MM.1S (cell line): ENCODE measurements at regions not wholly inside any gene's neighbourhood (a gene's known extent, or its start where the extent isn't known, plus 50 kb on each side); places are given as distances from the start of the nearest gene placed in this dataset.

Experiments used
- DNase-seq: peaks from one replicate; pipeline ENCODE4 v3.0.0-alpha.2; 2015
- H2AFZ ChIP-seq: fragments of 300-600 bp; sonication (generic); 2 replicates; pipeline ENCODE4 v1.6.0; 2016; ENCODE audit warnings: antibody characterized with exemption, low read length
- H3F3A ChIP-seq: fragments of 300-600 bp; sonication (generic); 2 replicates; pipeline ENCODE4 v1.6.1; 2016; ENCODE audit warnings: mild to moderate bottlenecking, antibody characterized with exemption, low read length, moderate library complexity, mixed read lengths; ENCODE audit not compliant: insufficient read depth
- H3K27ac ChIP-seq: fragments of 300-600 bp; sonication (generic); 2 replicates; pipeline ENCODE4 v1.5.1; 2016; ENCODE audit warnings: mild to moderate bottlenecking, low read length
- H3K27me3 ChIP-seq: fragments of 300-600 bp; sonication (generic); replicated peaks from 2 replicates; pipeline ENCODE4 v1.6.0; 2016; ENCODE audit warnings: low read length; ENCODE audit not compliant: insufficient read depth
- H3K36me3 ChIP-seq: fragments of 300-600 bp; sonication (generic); replicated peaks from 2 replicates; pipeline ENCODE4 v1.6.1; 2016; ENCODE audit warnings: mild to moderate bottlenecking, low read length, mixed read lengths; ENCODE audit not compliant: insufficient read depth
- H3K4me1 ChIP-seq: fragments of 300-600 bp; sonication (generic); 2 replicates; pipeline ENCODE4 v1.6.1; 2016; ENCODE audit warnings: low read length, mixed read lengths
- H3K4me2 ChIP-seq: fragments of 300-600 bp; sonication (generic); 2 replicates; pipeline ENCODE4 v1.6.0; 2016; ENCODE audit warnings: low read depth, low read length
- H3K4me3 ChIP-seq: fragments of 300-600 bp; sonication (generic); 2 replicates; pipeline ENCODE4 v1.5.1; 2016; ENCODE audit warnings: low read length, mixed read lengths
- H3K79me2 ChIP-seq: fragments of 300-600 bp; sonication (generic); 2 replicates; pipeline ENCODE4 v1.6.1; 2016; ENCODE audit warnings: mixed run types, low read length, mixed read lengths
- H3K9ac ChIP-seq: fragments of 300-600 bp; sonication (generic); 2 replicates; pipeline ENCODE4 v1.6.1; 2016; ENCODE audit warnings: low read length, mixed read lengths
- H3K9me2 ChIP-seq: fragments of 300-600 bp; sonication (generic); replicated peaks from 2 replicates; pipeline ENCODE4 v1.6.1; 2016; ENCODE audit warnings: mild to moderate bottlenecking, low read length, mixed read lengths; ENCODE audit not compliant: insufficient read depth
- H3K9me3 ChIP-seq: fragments of 300-600 bp; sonication (generic); replicated peaks from 2 replicates; pipeline ENCODE4 v1.6.1; 2016; ENCODE audit warnings: mild to moderate bottlenecking, low read length, mixed read lengths; ENCODE audit not compliant: insufficient read depth
- H4K20me1 ChIP-seq: fragments of 300-600 bp; sonication (generic); 2 replicates; pipeline ENCODE4 v1.6.1; 2016; ENCODE audit warnings: mild to moderate bottlenecking, low read length, moderate library complexity, mixed read lengths; ENCODE audit not compliant: insufficient read depth
- EZH2 ChIP-seq: fragments of 300-600 bp; sonication (generic); optimal IDR thresholded peaks from 2 replicates; pipeline ENCODE3; 2017; ENCODE audit warnings: low read depth, mild to moderate bottlenecking, antibody characterized with exemption, low read length, mixed read lengths
- EZH2phosphoT487 ChIP-seq: fragments of 300-600 bp; sonication (generic); IDR thresholded peaks from 2 replicates; pipeline ENCODE4 v1.6.1; 2018; ENCODE audit warnings: antibody characterized with exemption, low read length
- TF ChIP-seq, protein P1 (sequence below): fragments of 300-600 bp; sonication (generic); IDR thresholded peaks from 2 replicates; pipeline ENCODE4 v1.5.1; 2016; ENCODE audit warnings: antibody characterized with exemption, low read length, mixed read lengths

DNA sequence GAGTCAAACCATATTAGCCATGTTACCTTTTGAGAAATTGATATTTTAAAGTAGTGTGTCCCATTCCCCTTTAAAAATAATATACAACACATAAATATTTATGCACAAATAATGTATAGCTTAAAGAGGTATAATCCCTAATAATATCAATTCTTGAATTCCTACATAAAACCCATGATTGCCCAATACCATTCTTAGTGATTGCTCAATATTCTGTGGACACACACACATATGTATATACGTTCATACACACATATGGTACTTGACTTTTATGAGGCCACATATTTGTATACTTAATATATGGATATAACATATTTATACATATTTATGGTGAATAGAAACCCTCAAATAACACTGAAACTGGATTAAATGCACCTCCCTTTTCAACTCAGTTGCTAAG lies 367.4 kb downstream of the ZBBX start:
- no peak for DNase-seq

DNA sequence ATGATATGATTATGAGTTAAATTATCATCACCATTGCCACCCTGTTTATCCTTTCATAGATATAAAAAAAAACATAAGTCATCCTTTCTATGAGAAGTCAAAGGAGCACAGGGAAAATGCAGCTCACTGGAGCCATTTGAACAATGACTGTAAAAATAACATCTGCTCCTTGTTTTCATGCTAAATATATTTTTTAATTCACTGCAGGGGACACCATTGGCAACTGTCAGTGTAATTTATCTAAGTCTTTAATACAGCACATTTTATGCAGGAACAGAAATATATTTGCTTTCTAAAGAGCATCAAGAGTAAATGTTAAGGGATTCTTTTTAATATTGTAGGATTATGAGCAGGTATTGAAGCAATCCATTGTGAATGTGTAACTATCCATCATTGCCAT lies 371.3 kb downstream of the ZBBX start:
- Histone ChIP-seq H3K9ac (no peak overlapping the region), H3K27me3 (no peaks in the 10 kb centered on the region), H3K9me2 (no peaks in the 10 kb centered on the region)

More for the DNA sequence above, 367.4 kb downstream of the ZBBX start:
- TF ChIP-seq, protein P1, sequence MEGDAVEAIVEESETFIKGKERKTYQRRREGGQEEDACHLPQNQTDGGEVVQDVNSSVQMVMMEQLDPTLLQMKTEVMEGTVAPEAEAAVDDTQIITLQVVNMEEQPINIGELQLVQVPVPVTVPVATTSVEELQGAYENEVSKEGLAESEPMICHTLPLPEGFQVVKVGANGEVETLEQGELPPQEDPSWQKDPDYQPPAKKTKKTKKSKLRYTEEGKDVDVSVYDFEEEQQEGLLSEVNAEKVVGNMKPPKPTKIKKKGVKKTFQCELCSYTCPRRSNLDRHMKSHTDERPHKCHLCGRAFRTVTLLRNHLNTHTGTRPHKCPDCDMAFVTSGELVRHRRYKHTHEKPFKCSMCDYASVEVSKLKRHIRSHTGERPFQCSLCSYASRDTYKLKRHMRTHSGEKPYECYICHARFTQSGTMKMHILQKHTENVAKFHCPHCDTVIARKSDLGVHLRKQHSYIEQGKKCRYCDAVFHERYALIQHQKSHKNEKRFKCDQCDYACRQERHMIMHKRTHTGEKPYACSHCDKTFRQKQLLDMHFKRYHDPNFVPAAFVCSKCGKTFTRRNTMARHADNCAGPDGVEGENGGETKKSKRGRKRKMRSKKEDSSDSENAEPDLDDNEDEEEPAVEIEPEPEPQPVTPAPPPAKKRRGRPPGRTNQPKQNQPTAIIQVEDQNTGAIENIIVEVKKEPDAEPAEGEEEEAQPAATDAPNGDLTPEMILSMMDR = no peak
- no peak for TF ChIP-seq EZH2
- TF ChIP-seq EZH2phosphoT487 = no peak
- Histone ChIP-seq H4K20me1 (no peaks in the 10 kb centered on the region), H3K9me2 (no peaks in the 10 kb centered on the region), H3K9me3 (no peaks in the 10 kb centered on the region), H3K27ac (no peak overlapping the region), H3F3A (no peaks in the 10 kb centered on the region), H3K9ac (no peak overlapping the region), H2AFZ (no peak overlapping the region), H3K36me3 (no peaks in the 10 kb centered on the region), H3K4me3 (no peak overlapping the region), H3K79me2 (no peaks in the 10 kb centered on the region), H3K4me2 (no peak overlapping the region), H3K4me1 (0 out of 2 replicates have a peak, but pooled peaks cover 3% of the 10 kb centered on the region), H3K27me3 (no peaks in the 10 kb centered on the region)

DNA sequence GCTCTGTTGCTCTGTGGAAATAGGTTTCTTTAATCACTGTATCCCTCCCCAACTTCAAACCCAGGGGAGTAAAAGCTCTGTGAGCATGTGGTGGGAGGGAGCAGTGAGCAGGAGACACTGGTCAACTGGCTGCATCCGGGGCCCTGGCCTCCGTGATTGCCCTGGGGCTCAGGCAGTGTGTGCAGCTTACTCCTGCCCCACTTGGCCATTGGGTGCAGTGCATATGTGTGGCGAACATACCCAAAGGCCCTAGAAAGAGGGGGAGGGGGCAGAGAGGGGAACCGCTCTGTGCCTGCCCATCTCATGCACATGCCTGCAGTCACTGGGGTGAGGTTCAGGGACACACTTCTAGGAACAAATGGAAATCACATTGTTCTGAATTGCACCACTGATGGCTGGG lies 378.7 kb downstream of the ZBBX start:
- Histone ChIP-seq H3K36me3 (no peaks in the 10 kb centered on the region), H3F3A (no peaks in the 10 kb centered on the region), H3K4me1 (no peaks in the 10 kb centered on the region), H3K9me2 (no peaks in the 10 kb centered on the region), H3K9ac (no peak overlapping the region), H4K20me1 (no peaks in the 10 kb centered on the region), H2AFZ (no peak overlapping the region), H3K9me3 (no peaks in the 10 kb centered on the region), H3K79me2 (no peaks in the 10 kb centered on the region), H3K27me3 (no peaks in the 10 kb centered on the region), H3K27ac (no peak overlapping the region), H3K4me2 (no peak overlapping the region), H3K4me3 (no peak overlapping the region)
- no peak for TF ChIP-seq EZH2
- no peak for TF ChIP-seq EZH2phosphoT487
- TF ChIP-seq, protein P1 = no peak
- no peak for DNase-seq

More for the DNA sequence above, 371.3 kb downstream of the ZBBX start:
- H4K20me1 ChIP-seq = no peaks in the 10 kb centered on the region
- H3K4me1 ChIP-seq = no peaks in the 10 kb centered on the region
- H3F3A ChIP-seq = no peaks in the 10 kb centered on the region
- H3K9me3 ChIP-seq = no peaks in the 10 kb centered on the region
- H3K79me2 ChIP-seq = no peaks in the 10 kb centered on the region
- no peaks in the 10 kb centered on the region for H3K36me3 ChIP-seq
- no peak overlapping the region for H3K4me2 ChIP-seq
- no peak overlapping the region for H2AFZ ChIP-seq
- no peak overlapping the region for H3K4me3 ChIP-seq
- H3K27ac ChIP-seq = no peak overlapping the region
- no peak for DNase-seq
- TF ChIP-seq, protein P1 = no peak
- TF ChIP-seq EZH2phosphoT487 (no peak), EZH2 (no peak)
